Spinal cord (tissue), 9 donors: ENCODE measurements at regions not wholly inside any gene's neighbourhood (a gene's known extent, or its start where the extent isn't known, plus 50 kb on each side); places are given as distances from the start of the nearest gene placed in this dataset.

Experiments
- DNase-seq, 6 donors: peaks; one replicate each; pipeline versions ENCODE4 v3.0.0 to v3.0.0-alpha.2; 2013 to 2015; ENCODE audit warnings: low spot score in 6 of 6, low read depth in 4 of 6
- H3K27ac ChIP-seq: one replicate; pipeline ENCODE4 v1.5.1; 2013; ENCODE audit warnings: low read depth, low read length, control low read depth
- H3K27me3 ChIP-seq: one replicate; pipeline ENCODE4 v1.6.1; 2013; ENCODE audit warnings: low read length; ENCODE audit not compliant: control insufficient read depth, insufficient read depth
- H3K36me3 ChIP-seq: one replicate; pipeline ENCODE4 v1.6.1; 2013; ENCODE audit warnings: low read length; ENCODE audit not compliant: control insufficient read depth, insufficient read depth
- H3K4me1 ChIP-seq: one replicate; pipeline ENCODE4 v1.6.1; 2013; ENCODE audit warnings: low read length; ENCODE audit not compliant: control insufficient read depth, insufficient read depth
- H3K4me3 ChIP-seq: one replicate; pipeline ENCODE4 v1.5.1; 2013; ENCODE audit warnings: low read depth, low read length, control low read depth
- H3K9me3 ChIP-seq: one replicate; pipeline ENCODE4 v1.6.1; 2013; ENCODE audit warnings: low read length; ENCODE audit not compliant: control insufficient read depth, insufficient read depth
- WGBS: methylation state at CpG from one replicate; pipeline ENCODE4 v1.1.5; 2013; ENCODE audit warnings: missing lambda C conversion rate; ENCODE audit not compliant: insufficient coverage; 5-methylcytosine and 5-hydroxymethylcytosine counted together
- donor health status: healthy.

GRCh38 chr4:77220828-77221613 lies 64.0 kb downstream of the CCNG2 start:
- no peak overlapping the region for H3K4me3 ChIP-seq
- no peaks in the 10 kb centered on the region for H3K36me3 ChIP-seq
- no peaks in the 10 kb centered on the region for H3K4me1 ChIP-seq
- H3K9me3 ChIP-seq: no peaks in the 10 kb centered on the region
- DNase-seq: no peak
- no peaks in the 10 kb centered on the region for H3K27me3 ChIP-seq
- H3K27ac ChIP-seq: no peak overlapping the region
- WGBS: 85% methylated on average over 5 of the region's 7 CpGs

GRCh38 chr4:77225022-77225421 lies 68.0 kb downstream of the CCNG2 start:
- DNase-seq: no peak
- no peak overlapping the region for H3K27ac ChIP-seq

GRCh38 chr4:77226939-77227705 lies 70.1 kb downstream of the CCNG2 start:
- Histone ChIP-seq H3K9me3 (peaks cover 5% of the 10 kb centered on the region), H3K36me3 (no peaks in the 10 kb centered on the region), H3K27me3 (no peaks in the 10 kb centered on the region), H3K4me1 (no peaks in the 10 kb centered on the region), H3K27ac (no peak overlapping the region), H3K4me3 (no peak overlapping the region)
- no peak for DNase-seq
- WGBS: 82% methylated on average over 2 of the region's 2 CpGs

More at GRCh38 chr4:77225022-77225421, 68.0 kb downstream of the CCNG2 start:
- H3K4me1 ChIP-seq: no peaks in the 10 kb centered on the region
- 71% methylated on average over 1 of the region's 2 CpGs for WGBS
- no peaks in the 10 kb centered on the region for H3K36me3 ChIP-seq
- no peak overlapping the region for H3K4me3 ChIP-seq
- no peaks in the 10 kb centered on the region for H3K27me3 ChIP-seq
- peaks cover 5% of the 10 kb centered on the region for H3K9me3 ChIP-seq

- 85% methylated on average over 2 of the region's 2 CpGs for WGBS
These were observed 72.4 kb downstream of the CCNG2 start for GRCh38 chr4:77229433-77229832.

GRCh38 chr4:77232653-77233052 lies 75.6 kb downstream of the CCNG2 start:
- peaks cover under 1% of the 10 kb centered on the region for H3K9me3 ChIP-seq
- no peaks in the 10 kb centered on the region for H3K4me1 ChIP-seq
- no peaks in the 10 kb centered on the region for H3K36me3 ChIP-seq
- no peak for DNase-seq
- H3K4me3 ChIP-seq: no peak overlapping the region
- WGBS: 81% methylated on average over 4 of the region's 4 CpGs
- no peaks in the 10 kb centered on the region for H3K27me3 ChIP-seq
- no peak overlapping the region for H3K27ac ChIP-seq

More at GRCh38 chr4:77229433-77229832, 72.4 kb downstream of the CCNG2 start:
- Histone ChIP-seq H3K27ac (no peak overlapping the region), H3K4me3 (no peak overlapping the region), H3K36me3 (no peaks in the 10 kb centered on the region), H3K27me3 (no peaks in the 10 kb centered on the region), H3K4me1 (no peaks in the 10 kb centered on the region), H3K9me3 (peaks cover 5% of the 10 kb centered on the region)
- DNase-seq: no peak

- DNase-seq: no peak
- Histone ChIP-seq H3K9me3 (no peaks in the 10 kb centered on the region), H3K4me3 (no peak overlapping the region), H3K27me3 (no peaks in the 10 kb centered on the region), H3K4me1 (no peaks in the 10 kb centered on the region), H3K27ac (no peak overlapping the region), H3K36me3 (no peaks in the 10 kb centered on the region)
- 93% methylated on average over 2 of the region's 2 CpGs for WGBS
These were observed 78.4 kb downstream of the CCNG2 start for GRCh38 chr4:77235289-77235854.

- Histone ChIP-seq H3K4me3 (no peak overlapping the region), H3K27me3 (no peaks in the 10 kb centered on the region), H3K36me3 (no peaks in the 10 kb centered on the region), H3K9me3 (no peaks in the 10 kb centered on the region), H3K27ac (no peak overlapping the region), H3K4me1 (no peaks in the 10 kb centered on the region)
- DNase-seq: no peak
- 100% methylated on average over 2 of the region's 3 CpGs for WGBS
These were observed 79.8 kb downstream of the CCNG2 start for GRCh38 chr4:77236806-77237205.

GRCh38 chr4:77240469-77241066 lies 83.6 kb downstream of the CCNG2 start:
- Histone ChIP-seq H3K36me3 (no peaks in the 10 kb centered on the region), H3K27ac (no peak overlapping the region), H3K27me3 (no peaks in the 10 kb centered on the region), H3K4me3 (no peak overlapping the region), H3K9me3 (no peaks in the 10 kb centered on the region), H3K4me1 (no peaks in the 10 kb centered on the region)
- 31% methylated on average over 9 of the region's 10 CpGs for WGBS
- DNase-seq: peak in 5 of 6 donors; percentile 1 to 67 (median 7)

- Histone ChIP-seq H3K27me3 (no peaks in the 10 kb centered on the region), H3K36me3 (no peaks in the 10 kb centered on the region), H3K27ac (no peak overlapping the region), H3K4me1 (no peaks in the 10 kb centered on the region), H3K4me3 (no peak overlapping the region), H3K9me3 (no peaks in the 10 kb centered on the region)
- DNase-seq: no peak
- 86% methylated on average over 4 of the region's 4 CpGs for WGBS
These were observed 91.8 kb downstream of the CCNG2 start for GRCh38 chr4:77248805-77249204.
